ENCODE measurements at regions not wholly inside any gene's neighbourhood (a gene's known extent, or its start where the extent isn't known, plus 50 kb on each side); places are given as distances from the start of the nearest gene placed in this dataset.

DNA sequence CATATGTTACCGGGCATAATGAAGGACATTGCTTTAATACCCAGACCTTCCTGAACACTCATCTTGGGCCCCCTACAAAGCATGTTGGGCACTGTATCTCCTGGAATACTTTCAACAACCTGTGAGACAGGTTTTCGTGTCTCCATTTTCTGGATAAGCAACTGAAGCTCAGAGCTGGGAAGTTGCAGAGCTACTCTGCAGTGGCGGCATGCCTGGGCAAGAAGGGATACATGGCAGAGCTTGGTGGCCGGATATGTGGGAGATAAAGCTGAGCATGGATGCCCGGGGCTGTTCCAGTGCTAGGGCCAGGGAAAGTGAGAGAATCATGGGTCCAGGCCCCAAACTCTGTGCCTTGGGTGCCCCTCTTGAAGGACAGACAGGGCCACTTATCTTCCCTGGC lies 71.6 kb upstream of the KCND3 start:
- peaks cover 0 to 2% of the 10 kb centered on the region in 2 experiments; a peak in 2 of 4 replicates for H3K27me3 ChIP-seq (replicated peaks in 1 of 2; ENCODE audit: control insufficient read depth in 2 of 2, insufficient read depth in 2 of 2, low read length in 1 of 2)
- TF ChIP-seq TCF12 (IDR thresholded peaks at IDR 0.05; ENCODE audit: low read depth, low read length) (no peak), SIX5 (IDR thresholded peaks at IDR 0.05; ENCODE audit: low read depth, low read length, severe bottlenecking) (no peak), BRCA1 (IDR thresholded peaks at IDR 0.05; ENCODE audit: low read depth, low read length) (no peak), BACH1 (IDR thresholded peaks at IDR 0.05; ENCODE audit: borderline replicate concordance) (no peak), PAX5 (IDR thresholded peaks at IDR 0.05; ENCODE audit: borderline replicate concordance, low read depth, low read length) (no peak), CREB1 (IDR thresholded peaks at IDR 0.05; ENCODE audit: low read depth) (no peak), POLR2AphosphoS5 (IDR thresholded peaks at IDR 0.05; ENCODE audit: low read length) (no peak), ZNF384 (IDR thresholded peaks at IDR 0.05; ENCODE audit: borderline replicate concordance, low read depth, low read length) (no peak), RB1 (IDR thresholded peaks at IDR 0.05; ENCODE audit: borderline replicate concordance) (no peak), BCL3 (IDR thresholded peaks at IDR 0.05; ENCODE audit: borderline replicate concordance, insufficient read depth, low read depth, low read length, poor library complexity, severe bottlenecking) (no peak), NBN (IDR thresholded peaks at IDR 0.05) (no peak), GABPA (IDR thresholded peaks at IDR 0.05; ENCODE audit: low read depth) (no peak), MYC (IDR thresholded peaks at IDR 0.05; ENCODE audit: insufficient read depth, insufficient read length, insufficient replicate concordance, low read length, severe bottlenecking) (no peak), HDAC6 (IDR thresholded peaks at IDR 0.05; ENCODE audit: unreplicated experiment) (no peak), RELB (IDR thresholded peaks at IDR 0.05; ENCODE audit: low read depth) (no peak), SUZ12 (IDR thresholded peaks at IDR 0.05; ENCODE audit: unreplicated experiment) (no peak), SUPT20H (IDR thresholded peaks at IDR 0.05; ENCODE audit: borderline replicate concordance, control insufficient read depth, low read depth, low read length) (no peak), NR2F1 (conservative IDR thresholded peaks at IDR 0.05) (no peak), ZNF24 (IDR thresholded peaks at IDR 0.05) (no peak), LARP7 (IDR thresholded peaks at IDR 0.05) (no peak)
- SMC1A ChIA-PET (ENCODE audit: uncharacterized antibody, unreplicated experiment) = no interaction called here
- no peaks in the 10 kb centered on the region for H3K79me2 ChIP-seq (ENCODE audit: control insufficient read depth, insufficient read depth, low read length)
- CTCF ChIA-PET = no interaction called here
- POLR2A ChIA-PET = no interaction called here
- BruUV-seq (replicated peaks) = no TSS peak
- in situ Hi-C loops (cut with MboI) = no loop called here
- no peaks in the 10 kb centered on the region; the same call in 2 of the 3 replicates for H3K9me3 ChIP-seq (replicated peaks; ENCODE audit: control insufficient read depth, insufficient read depth, low read length)
- RAD21 ChIA-PET (ENCODE audit: unreplicated experiment) = no interaction called here
- FAIRE-seq (no peak), ATAC-seq (no peak), DNase-seq (ENCODE audit: low read depth, low spot score) (no peak)
- no peaks in the 10 kb centered on the region; the same call in 1 of the 2 replicates for H3K4me1 ChIP-seq (ENCODE audit: control insufficient read depth, insufficient read depth, low read length)
- H3K4me2 ChIP-seq (ENCODE audit: control insufficient read depth, insufficient read depth) = no peak overlapping the region
- H3K4me3 ChIP-seq = no peak overlapping the region
- no peaks in the 10 kb centered on the region for H3K36me3 ChIP-seq (ENCODE audit: control insufficient read depth in 2 of 2, insufficient read depth in 2 of 2, low read length in 1 of 2)
- intact Hi-C loops (cut with micrococcal nuclease; ENCODE audit: unreplicated experiment) = no loop called here
- no peak overlapping the region for H2AFZ ChIP-seq (ENCODE audit: control insufficient read depth, low read depth, low read length)
- WGBS (ENCODE audit: insufficient coverage, insufficient replicate concordance, low lambda C conversion rate, missing lambda C conversion rate) = 29% methylated on average over 5 of the region's 5 CpGs
- H3K27ac ChIP-seq (ENCODE audit: control insufficient read depth, insufficient read depth) = no peak overlapping the region
- no peak overlapping the region for H3K9ac ChIP-seq (ENCODE audit: control insufficient read depth, insufficient read depth, low read length)
- no peaks in the 10 kb centered on the region for H4K20me1 ChIP-seq (ENCODE audit: control insufficient read depth, insufficient read depth)

All from GM12878 (cell line).